Renal pelvis (tissue), 1 donor: ENCODE measurements at regions not wholly inside any gene's neighbourhood (a gene's known extent, or its start where the extent isn't known, plus 50 kb on each side); places are given as distances from the start of the nearest gene placed in this dataset.
A peak's percentile ranks its signal among the peaks of the same experiment; 100 is the strongest.
"Not testable (repeated sequence)": the region's sequence is repeated elsewhere in the genome, so short reads cannot be mapped to it uniquely, and the experiment has no call there.

Experiments used
- DNase-seq: peaks from one replicate; pipeline ENCODE4 v3.0.0-alpha.2; 2013

- no peak for DNase-seq
Observed at GRCh38 chr1:182157187-182157586, 95.7 kb upstream of the ZNF648 start.

DNA sequence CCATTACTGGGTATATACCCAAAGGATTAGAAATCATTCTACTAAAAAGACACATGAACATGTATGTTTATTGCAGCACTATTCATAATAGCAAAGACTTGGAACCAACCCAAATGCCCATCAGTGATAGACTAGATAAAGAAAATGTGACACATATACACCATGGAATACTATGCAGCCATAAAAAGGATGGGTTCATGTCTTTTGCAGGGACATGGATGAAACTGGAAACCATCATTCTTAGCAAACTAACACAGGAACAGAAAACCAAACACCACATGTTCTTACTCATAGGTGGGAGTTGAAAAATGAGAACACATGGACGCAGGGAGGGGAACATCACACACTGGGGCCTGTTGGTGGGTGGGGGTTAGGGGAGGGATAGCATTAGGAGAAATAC, 92.9 kb upstream of the ZNF648 start:
- DNase-seq = not testable (repeated sequence)

DNA sequence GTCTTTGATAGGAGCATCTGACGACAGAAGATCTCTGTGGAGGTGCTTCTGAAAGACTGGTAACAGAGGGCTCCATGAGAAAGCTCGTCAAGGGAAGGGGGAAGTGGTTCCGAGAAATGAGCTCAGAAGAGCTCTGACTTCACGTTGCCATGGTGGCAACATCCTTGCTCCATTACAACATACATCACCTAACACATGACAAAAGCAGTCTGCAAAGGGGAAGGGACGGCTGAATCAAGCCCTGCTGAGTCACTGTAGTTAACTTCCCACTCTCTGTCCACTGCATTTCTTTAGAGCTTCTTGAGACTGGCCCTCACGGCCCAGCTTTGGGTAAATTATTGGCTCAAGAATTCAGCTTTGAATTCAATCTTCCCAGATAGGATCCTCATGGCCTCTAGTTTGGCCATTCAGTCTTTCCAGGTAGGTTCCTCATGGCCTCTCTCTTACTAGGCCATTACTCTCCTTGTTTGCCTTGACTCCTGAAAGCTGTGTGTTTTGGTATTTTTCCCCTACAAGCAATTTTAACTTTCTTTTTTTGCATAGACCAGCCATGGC, 88.0 kb upstream of the ZNF648 start:
- no peak for DNase-seq

DNA sequence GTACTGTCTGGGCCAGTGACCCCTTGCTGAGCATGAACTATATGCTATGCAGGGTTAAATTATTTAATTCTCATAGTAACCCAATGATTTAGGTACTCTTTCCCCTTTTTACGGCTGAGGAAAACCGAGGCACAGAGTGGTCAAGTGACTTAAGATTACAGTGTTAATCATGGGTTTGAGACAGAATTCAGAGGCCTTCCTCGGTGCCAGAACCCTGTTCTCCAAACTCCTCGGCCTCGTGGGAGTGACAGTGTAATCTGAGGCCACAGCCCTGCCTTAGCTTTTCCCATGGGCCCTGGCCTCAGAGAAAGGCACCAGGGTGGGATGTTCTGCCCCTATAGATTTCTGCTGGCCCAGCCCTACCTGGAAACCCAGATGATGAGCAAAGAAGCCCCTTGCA, 86.4 kb upstream of the ZNF648 start:
- DNase-seq = no peak

DNA sequence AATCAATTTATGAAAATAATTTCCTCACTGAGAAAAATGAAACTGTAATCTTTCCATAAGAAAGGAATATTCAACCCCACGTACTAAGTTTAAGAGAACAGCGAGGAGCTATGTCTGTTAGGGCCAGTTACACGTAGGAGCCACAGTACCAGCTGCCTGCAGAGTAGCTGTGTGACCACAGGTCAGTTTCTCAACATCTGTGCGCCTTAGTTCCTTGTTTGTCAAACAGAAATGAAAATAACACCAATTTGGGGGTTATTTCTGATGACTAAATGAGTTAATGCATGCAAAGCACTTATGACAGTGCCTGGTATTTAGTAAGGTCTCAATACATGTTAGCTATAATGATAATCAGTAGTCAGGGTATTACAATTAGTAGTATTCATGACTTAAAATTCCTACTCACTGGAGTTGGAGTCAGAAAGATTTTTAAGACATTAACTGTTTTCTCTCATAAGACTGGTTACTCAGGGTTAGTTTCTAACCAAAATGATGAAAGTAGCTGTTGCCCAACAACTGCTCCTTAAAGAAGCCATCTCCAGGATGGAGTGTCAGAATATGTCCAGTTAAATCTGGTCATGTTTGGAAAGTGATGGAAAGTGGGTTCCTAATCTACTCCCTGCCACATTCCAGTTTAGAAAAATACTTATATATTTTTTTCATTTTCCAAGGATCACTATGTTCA, 85.8 kb upstream of the ZNF648 start:
- DNase-seq = no peak

DNA sequence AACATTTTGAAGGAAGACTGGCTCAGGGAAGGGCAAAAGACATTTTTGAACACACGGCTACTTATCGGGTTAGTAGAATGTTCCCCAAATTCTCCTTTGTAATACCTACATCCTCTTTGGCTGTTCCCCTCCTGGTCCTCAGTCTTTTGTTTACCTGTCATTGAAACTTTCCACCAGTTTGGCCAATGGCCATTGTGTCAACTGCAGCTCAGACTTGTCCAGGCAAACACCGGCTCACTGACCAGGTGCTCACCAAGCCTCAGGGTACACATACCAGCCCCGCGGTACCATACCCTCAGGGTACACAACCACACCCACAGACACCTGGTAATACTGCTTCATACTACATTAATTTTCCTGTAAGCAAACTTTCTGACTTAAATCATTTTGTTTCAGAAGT, 84.8 kb upstream of the ZNF648 start:
- no peak for DNase-seq

GRCh38 chr1:182145441-182145840, 83.9 kb upstream of the ZNF648 start:
- DNase-seq = no peak

DNA sequence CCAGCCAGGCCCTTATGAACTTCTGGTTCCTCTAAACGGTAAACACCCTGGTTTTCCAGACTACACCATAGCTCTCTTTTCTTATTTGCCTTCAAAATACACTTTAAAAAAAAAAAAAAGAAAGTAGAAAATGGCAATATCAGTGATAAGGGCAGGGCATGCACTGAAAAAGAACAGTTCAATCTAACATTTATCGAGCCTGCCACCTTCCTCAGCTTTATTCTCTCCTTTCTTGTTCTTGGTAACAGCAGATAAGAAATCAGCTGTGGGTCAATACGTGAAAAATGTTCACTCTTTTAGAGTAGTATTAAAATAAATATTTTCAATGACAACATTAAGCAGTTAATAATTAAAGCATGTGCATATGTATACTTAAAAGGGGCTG, 83.1 kb upstream of the ZNF648 start:
- no peak for DNase-seq

DNA sequence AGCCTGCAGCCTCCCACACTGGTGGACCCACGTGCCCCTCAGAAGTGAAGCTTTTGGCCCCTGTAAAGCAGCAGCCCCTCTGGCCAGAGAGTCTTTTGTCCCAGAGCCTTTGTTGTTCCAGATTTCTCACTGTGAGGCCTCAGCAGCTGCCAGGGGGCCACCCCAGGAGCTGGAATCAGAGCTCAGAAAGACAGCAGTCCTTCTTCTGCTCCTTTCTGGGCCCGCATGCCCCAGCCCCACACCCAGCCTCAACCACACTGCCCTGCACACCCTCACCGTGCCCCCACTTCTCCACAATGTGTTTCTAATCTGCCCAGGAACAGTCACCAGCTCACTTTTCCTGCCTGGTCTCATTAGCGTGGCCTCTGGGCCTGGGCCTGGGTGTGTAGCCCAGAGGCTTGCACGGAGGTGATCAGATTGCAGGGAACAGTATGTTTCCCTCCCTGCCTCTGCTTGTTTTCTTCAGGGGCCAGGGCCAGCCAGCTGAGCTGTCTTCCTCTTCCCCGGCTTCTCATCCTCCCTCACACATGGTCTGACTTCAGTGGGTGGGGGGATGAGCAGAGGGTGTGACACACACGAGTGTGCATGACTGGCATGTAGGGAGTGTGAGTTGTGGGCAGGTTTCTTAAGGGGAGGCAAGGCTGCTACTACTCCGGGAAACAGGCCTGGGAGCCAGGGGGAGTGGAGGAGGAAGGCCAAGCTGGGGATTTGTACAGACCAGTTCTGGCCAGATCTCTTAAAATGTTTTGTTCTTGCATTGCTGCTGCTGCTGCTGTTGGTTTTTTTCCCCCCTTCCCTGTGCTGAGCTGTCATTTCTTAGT, 82.5 kb upstream of the ZNF648 start:
- peak; percentile 67 for DNase-seq

DNA sequence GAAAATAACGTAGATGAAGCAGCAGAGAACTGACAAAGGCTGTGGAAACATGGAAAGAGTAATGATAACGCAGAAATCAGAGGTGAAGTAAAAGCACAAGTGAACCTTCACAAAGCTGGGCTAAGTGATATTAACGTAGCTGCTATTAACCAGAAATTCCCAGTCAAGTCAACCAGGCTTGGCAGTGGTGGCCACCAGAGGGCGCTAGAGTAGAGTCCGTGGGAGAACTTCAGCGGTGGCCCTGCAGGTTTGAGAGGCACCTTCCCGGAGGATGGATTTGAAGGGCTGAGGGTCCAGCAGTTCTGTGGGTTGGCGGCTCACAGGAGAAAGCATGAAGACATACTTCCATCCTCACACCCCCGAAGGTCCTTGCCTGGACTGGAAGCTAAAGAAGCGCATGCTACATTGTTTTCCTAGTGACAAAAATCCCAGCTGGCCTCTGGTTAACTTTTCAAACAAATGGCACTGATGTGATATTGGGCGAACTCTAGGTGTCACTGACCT, 81.7 kb upstream of the ZNF648 start:
- peak; percentile 89 for DNase-seq

GRCh38 chr1:182142621-182143020, 81.1 kb upstream of the ZNF648 start:
- DNase-seq = no peak

DNA sequence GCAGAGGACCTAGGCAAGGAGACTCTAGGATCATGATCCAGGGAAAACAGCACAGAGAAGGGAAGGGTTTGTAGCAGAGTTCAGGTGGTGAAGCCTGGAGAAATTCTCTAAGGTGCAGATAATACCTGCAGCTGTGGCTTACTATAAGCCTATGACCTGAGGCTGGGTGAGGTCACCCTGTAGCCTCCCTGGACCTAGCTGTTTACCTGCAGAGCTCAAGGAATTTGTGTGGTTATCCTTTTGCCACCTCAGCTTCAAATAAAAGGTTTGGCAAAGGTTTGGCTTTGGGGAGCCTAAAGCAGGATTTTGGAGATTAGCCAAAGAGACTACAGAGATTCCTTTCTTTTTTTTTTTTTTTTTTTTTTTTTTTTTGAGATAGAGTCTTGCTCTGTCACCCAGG, 79.5 kb upstream of the ZNF648 start:
- no peak for DNase-seq

GRCh38 chr1:182139496-182139895, 78.0 kb upstream of the ZNF648 start:
- DNase-seq = no peak

DNA sequence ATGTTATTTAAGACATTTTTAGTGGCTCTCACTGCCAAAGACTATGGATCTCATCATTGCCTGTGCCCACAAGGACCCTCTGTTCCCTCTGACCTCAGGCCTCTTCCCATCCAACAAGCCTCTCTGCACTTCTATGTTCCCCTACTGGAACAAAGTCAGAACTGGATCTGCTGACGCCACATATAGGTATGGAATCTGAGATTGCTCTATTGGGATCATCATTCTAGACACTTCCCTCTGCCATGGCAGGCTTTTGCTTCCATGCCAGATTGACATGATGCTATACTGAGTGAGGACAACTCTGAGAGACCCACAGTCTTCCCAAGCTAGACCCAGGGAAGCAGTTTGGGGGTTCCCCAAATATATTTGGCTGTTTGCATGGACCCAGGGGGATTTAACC, 76.0 kb upstream of the ZNF648 start:
- no peak for DNase-seq

- no peak for DNase-seq
Observed at GRCh38 chr1:182135946-182136345, 74.4 kb upstream of the ZNF648 start.

DNA sequence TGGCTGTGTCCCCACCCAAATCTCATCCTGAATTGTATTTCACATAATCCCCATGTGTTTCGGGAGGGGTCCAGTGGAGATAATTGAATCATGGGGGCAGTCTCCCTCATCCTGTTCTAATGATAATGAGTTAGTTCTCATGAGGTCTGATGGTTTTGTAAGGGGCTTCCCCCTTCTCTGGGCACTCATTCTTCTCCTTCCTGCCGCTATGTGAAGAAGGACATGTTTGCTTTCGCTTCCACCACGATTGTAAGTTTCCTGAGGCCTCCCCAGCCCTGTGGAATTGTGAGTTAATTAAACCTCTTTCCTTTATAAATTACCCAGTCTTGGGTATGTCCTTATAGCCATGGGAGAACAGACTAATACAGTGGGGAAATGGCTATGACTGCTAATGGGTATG, 72.7 kb upstream of the ZNF648 start:
- DNase-seq = no peak

GRCh38 chr1:182133181-182133580, 71.7 kb upstream of the ZNF648 start:
- no peak for DNase-seq

GRCh38 chr1:182129398-182129797, 67.9 kb upstream of the ZNF648 start:
- no peak for DNase-seq

GRCh38 chr1:182128502-182128901, 67.0 kb upstream of the ZNF648 start:
- no peak for DNase-seq

DNA sequence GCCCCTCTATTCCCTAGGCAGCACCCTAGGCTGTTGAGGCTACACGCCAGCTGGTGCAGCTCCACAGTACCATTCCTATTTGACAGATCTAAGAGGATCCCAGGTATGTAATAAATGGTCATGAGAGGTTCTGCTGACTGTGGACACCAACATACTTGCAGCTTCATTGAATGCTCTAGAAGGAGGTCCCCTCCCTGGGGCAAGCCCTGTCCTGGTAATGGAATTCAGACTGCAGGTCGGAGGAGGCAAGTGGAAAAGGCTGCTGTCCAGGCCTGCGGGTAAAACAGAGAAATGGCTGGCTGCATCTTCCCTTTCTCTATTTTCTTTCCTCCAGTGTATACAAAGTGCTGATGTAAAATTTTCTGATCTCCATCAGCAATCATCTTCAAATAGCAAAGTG, 66.1 kb upstream of the ZNF648 start:
- DNase-seq = no peak

DNA sequence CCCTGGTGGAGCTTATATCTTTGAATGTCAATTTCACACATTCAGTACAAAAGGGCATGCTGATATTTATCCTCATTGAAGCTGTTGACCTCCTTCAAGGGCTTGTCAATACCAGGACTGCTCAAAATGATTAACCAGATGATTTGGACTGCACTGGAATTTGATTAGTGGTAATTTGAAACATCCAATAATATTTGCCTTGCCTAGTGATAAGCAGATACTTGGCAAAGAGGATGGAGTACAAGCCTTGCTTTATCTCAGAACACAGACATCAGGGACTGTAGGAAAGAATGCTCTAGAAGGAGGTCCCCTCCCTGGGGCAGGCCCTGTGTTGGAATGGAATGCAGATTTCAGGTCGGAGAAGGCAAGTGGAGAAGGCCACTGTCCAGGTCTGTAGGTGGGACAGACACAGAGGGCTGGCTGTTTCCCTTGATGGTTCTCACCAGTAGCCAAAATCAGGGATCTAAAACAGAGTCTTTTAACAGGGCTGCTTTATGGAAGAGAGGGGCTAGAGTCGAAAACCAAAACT, 64.8 kb upstream of the ZNF648 start:
- no peak for DNase-seq

DNA sequence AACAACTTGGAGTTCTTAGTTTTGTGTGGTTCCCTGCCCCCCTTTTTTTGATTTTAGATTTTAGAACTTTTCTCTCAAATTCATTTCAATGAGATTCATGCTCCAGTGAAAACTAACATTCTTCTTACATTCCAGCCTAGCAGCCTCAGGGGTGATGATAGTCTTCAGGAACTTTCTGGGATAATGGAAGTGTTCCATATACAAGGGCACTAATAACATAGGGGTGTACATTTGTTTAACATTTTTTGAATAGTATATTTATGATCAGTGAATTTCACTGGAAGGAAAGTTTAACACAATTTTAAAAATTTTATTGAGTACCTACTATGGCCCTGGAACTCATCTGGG, 61.4 kb upstream of the ZNF648 start:
- DNase-seq = no peak

GRCh38 chr1:182122256-182122912, 60.9 kb upstream of the ZNF648 start:
- DNase-seq = no peak
